Parathyroid adenoma (tissue), 2 donors: ENCODE measurements at regions not wholly inside any gene's neighbourhood (a gene's known extent, or its start where the extent isn't known, plus 50 kb on each side); places are given as distances from the start of the nearest gene placed in this dataset.
"Not testable (repeated sequence)": the region's sequence is repeated elsewhere in the genome, so short reads cannot be mapped to it uniquely, and the experiment has no call there.

Experiments used
- H2AFZ ChIP-seq: fragments of 300-600 bp; sonication (generic); one replicate; pipeline ENCODE4 v1.7.0; 2017; ENCODE audit warnings: antibody characterized with exemption, mild to moderate bottlenecking
- H3K27ac ChIP-seq: fragments of 300-600 bp; sonication (generic); one replicate; pipeline ENCODE4 v1.7.0; 2017
- H3K27me3 ChIP-seq: fragments of 300-600 bp; sonication (generic); one replicate; pipeline ENCODE4 v1.7.0; 2017; ENCODE audit warnings: low read length; ENCODE audit not compliant: control insufficient read depth, insufficient read depth
- H3K36me3 ChIP-seq: fragments of 300-600 bp; sonication (generic); one replicate; pipeline ENCODE4 v1.7.0; 2017; ENCODE audit warnings: low read length; ENCODE audit not compliant: control insufficient read depth, insufficient read depth
- H3K4me1 ChIP-seq: fragments of 300-600 bp; sonication (generic); one replicate; pipeline ENCODE4 v1.7.0; 2017; ENCODE audit warnings: control low read depth
- H3K4me2 ChIP-seq: fragments of 300-600 bp; sonication (generic); one replicate; pipeline ENCODE4 v1.7.0; 2017; ENCODE audit warnings: low read length
- H3K4me3 ChIP-seq: fragments of 300-600 bp; sonication (generic); one replicate; pipeline ENCODE4 v1.7.0; 2017; ENCODE audit warnings: low read depth, low read length
- H3K79me2 ChIP-seq: fragments of 300-600 bp; sonication (generic); one replicate; pipeline ENCODE4 v1.7.0; 2017; ENCODE audit warnings: control low read depth
- H3K9ac ChIP-seq: fragments of 300-600 bp; sonication (generic); one replicate; pipeline ENCODE4 v1.7.0; 2017; ENCODE audit warnings: mild to moderate bottlenecking
- H3K9me3 ChIP-seq: fragments of 300-600 bp; sonication (generic); one replicate; pipeline ENCODE4 v1.7.0; 2017; ENCODE audit warnings: low read length; ENCODE audit not compliant: control insufficient read depth
- CTCF ChIP-seq: fragments of 300-600 bp; sonication (generic); IDR thresholded peaks from one replicate; pipeline ENCODE4 v1.7.0; 2017; ENCODE audit warnings: antibody characterized with exemption, mild to moderate bottlenecking
- donor health status: primary hyperparathyroidism.

DNA sequence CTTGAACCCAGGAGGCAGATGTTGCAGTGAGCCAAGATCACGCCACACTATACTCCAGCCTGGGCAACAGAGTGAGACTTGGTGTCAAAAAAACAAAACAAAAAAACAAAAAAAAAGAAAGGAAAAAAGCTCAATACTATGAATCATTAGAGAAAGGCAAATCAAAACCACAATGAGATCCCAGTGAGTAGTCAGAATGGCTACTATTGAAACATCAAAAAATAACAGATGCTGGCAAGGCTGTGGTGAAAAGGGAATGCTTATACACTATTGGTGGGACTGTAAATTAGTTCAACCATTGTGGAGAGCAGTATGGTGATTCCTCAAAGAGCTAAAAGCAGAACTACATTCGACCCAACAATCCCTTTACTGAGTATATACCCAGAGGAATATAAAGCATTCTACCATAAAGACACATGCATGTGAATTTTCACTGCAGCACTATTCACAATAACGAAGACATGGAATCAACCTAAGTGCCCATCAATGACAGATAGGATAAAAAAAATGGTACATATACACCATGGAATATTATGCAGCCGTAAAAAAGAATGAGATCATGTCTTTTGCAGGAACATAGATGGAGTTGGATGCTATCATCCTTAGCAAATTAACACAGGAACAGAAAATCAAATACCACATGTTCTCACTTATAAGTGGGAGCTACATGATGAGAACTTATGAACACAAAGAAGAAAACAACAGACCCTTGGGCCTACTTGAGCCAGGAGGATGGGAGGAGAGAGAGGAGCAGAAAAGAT lies 81.9 kb upstream of the ARRDC3 start:
- H3K36me3 ChIP-seq: no peaks in the 10 kb centered on the region
- H3K9me3 ChIP-seq: no peaks in the 10 kb centered on the region
- no peak for TF ChIP-seq CTCF
- H3K27ac ChIP-seq: no peak overlapping the region
- no peaks in the 10 kb centered on the region for H3K27me3 ChIP-seq
- H3K79me2 ChIP-seq: no peaks in the 10 kb centered on the region
- H3K4me2 ChIP-seq: no peak overlapping the region
- no peak overlapping the region for H2AFZ ChIP-seq
- H3K4me3 ChIP-seq: no peak overlapping the region
- H3K4me1 ChIP-seq: no peaks in the 10 kb centered on the region
- H3K9ac ChIP-seq: no peak overlapping the region

DNA sequence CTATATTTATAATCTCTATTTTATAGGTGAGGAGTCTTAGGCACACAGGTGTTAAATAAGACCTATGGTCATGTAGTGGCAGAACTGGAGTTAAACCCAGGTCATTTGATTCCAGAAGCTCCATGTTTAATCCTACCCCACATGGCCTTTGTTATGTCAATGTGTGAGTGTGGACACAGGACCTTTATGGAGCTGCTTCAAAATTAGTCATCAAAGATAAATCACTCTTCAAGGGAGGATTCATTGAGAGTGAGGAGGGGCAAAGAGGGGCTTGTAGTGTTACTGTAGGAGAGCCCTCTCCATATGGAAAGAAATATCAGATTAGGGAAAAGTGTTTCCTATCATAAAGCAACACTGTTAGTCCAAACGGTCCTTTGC lies 74.6 kb upstream of the ARRDC3 start:
- Histone ChIP-seq H2AFZ (no peak overlapping the region), H3K36me3 (no peaks in the 10 kb centered on the region), H3K4me2 (no peak overlapping the region), H3K27me3 (no peaks in the 10 kb centered on the region), H3K4me3 (no peak overlapping the region), H3K9me3 (no peaks in the 10 kb centered on the region), H3K79me2 (no peaks in the 10 kb centered on the region), H3K4me1 (no peaks in the 10 kb centered on the region), H3K9ac (no peak overlapping the region), H3K27ac (no peak overlapping the region)
- no peak for TF ChIP-seq CTCF

- Histone ChIP-seq H3K79me2 (no peaks in the 10 kb centered on the region), H3K27ac (no peak overlapping the region), H3K9ac (no peak overlapping the region)
These were observed 74.0 kb upstream of the ARRDC3 start for GRCh38 chr5:91456928-91457680.

DNA sequence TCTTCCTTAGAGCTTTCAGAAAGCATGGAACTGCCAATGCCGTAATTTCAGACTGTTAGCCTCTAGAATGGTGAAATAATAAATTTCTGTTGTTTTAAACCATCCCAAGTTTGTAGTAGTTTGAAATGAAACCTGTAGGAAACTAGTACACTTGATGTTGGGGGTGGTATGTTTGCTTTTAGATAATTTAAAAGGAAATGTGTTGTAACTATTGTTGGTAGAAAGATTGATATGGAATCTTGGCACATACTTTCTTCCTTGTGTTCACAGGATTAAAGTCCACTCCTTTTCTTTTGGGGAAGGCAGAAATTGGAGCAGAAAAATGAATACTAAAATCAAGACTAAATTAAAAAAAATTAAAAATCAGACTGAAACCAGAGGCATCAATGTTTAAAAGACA lies 66.0 kb upstream of the ARRDC3 start:
- Histone ChIP-seq H3K27me3 (no peaks in the 10 kb centered on the region), H3K27ac (no peak overlapping the region), H3K9me3 (no peaks in the 10 kb centered on the region), H2AFZ (no peak overlapping the region), H3K79me2 (no peaks in the 10 kb centered on the region), H3K9ac (no peak overlapping the region), H3K36me3 (no peaks in the 10 kb centered on the region), H3K4me3 (no peak overlapping the region), H3K4me2 (no peak overlapping the region), H3K4me1 (no peaks in the 10 kb centered on the region)
- TF ChIP-seq CTCF: no peak

More at GRCh38 chr5:91456928-91457680, 74.0 kb upstream of the ARRDC3 start:
- Histone ChIP-seq H3K9me3 (no peaks in the 10 kb centered on the region), H3K4me1 (no peaks in the 10 kb centered on the region), H2AFZ (no peak overlapping the region), H3K4me3 (no peak overlapping the region), H3K36me3 (no peaks in the 10 kb centered on the region), H3K4me2 (no peak overlapping the region), H3K27me3 (no peaks in the 10 kb centered on the region)
- no peak for TF ChIP-seq CTCF

- H3K27ac ChIP-seq, H3K4me2 ChIP-seq, H3K9ac ChIP-seq, H3K27me3 ChIP-seq, H3K9me3 ChIP-seq, H2AFZ ChIP-seq, H3K4me1 ChIP-seq, H3K79me2 ChIP-seq, H3K4me3 ChIP-seq, H3K36me3 ChIP-seq: not testable (repeated sequence)
These were observed 65.0 kb upstream of the ARRDC3 start for GRCh38 chr5:91448079-91448478.

- H3K27ac ChIP-seq, H3K36me3 ChIP-seq, H3K79me2 ChIP-seq, H3K9me3 ChIP-seq, H2AFZ ChIP-seq, H3K4me3 ChIP-seq, H3K4me2 ChIP-seq, H3K27me3 ChIP-seq, H3K9ac ChIP-seq, H3K4me1 ChIP-seq: not testable (repeated sequence)
These were observed 63.8 kb upstream of the ARRDC3 start for GRCh38 chr5:91446880-91447279.
